HCT116 (cell line): ENCODE measurements at regions not wholly inside any gene's neighbourhood (a gene's known extent, or its start where the extent isn't known, plus 50 kb on each side); places are given as distances from the start of the nearest gene placed in this dataset.

Experiments
- CEBPB ChIP-seq: IDR thresholded peaks from 2 replicates; pipeline ENCODE4 v1.6.1; 2012; ENCODE audit warnings: low read depth
- EZH2phosphoT487 ChIP-seq: fragments of 200-600 bp; IDR thresholded peaks from 2 replicates; pipeline ENCODE4 v1.6.1; 2018; ENCODE audit warnings: antibody characterized with exemption, borderline replicate concordance
- FOSL1 ChIP-seq: IDR thresholded peaks from 2 replicates; pipeline ENCODE4 v1.6.1; 2012; ENCODE audit warnings: low read depth
- JUND ChIP-seq: IDR thresholded peaks from 2 replicates; pipeline ENCODE4 v1.6.1; 2012
- POLR2A ChIP-seq: IDR thresholded peaks from 2 replicates; pipeline ENCODE4 v1.7.0; 2011; ENCODE audit warnings: borderline replicate concordance; ENCODE audit not compliant: insufficient read depth, insufficient read length; ENCODE audit errors: extremely low read depth
- POLR2AphosphoS5 ChIP-seq: IDR thresholded peaks from 2 replicates; pipeline ENCODE4 v1.6.1; 2011; ENCODE audit warnings: mild to moderate bottlenecking, low read depth, low read length, moderate library complexity
- SIN3A ChIP-seq: IDR thresholded peaks from 2 replicates; pipeline ENCODE4 v1.6.1; 2012; ENCODE audit warnings: low read depth
- SP1 ChIP-seq: IDR thresholded peaks from 2 replicates; pipeline ENCODE4 v1.6.1; 2012; ENCODE audit warnings: low read depth
- TF ChIP-seq, protein P1 (sequence below), 3 experiments: fragments of 200-600 bp in 1 of 3; sonication (generic) in 1 of 3; IDR thresholded peaks in 2 of 3; conservative IDR thresholded peaks in 1 of 3; 2 replicates each; pipeline ENCODE4 v1.5.1; 2012 to 2017; ENCODE audit warnings: low read depth in 2 of 3, low read length in 2 of 3, antibody characterized with exemption in 1 of 3, borderline replicate concordance in 1 of 3, control low read depth in 1 of 3, mild to moderate bottlenecking in 1 of 3, mixed read lengths in 1 of 3, mixed run types in 1 of 3, moderate library complexity in 1 of 3; ENCODE audit not compliant: insufficient read depth in 1 of 3
- TF ChIP-seq, protein P2 (sequence below): IDR thresholded peaks from 2 replicates; pipeline ENCODE4 v1.6.1; 2012

DNA sequence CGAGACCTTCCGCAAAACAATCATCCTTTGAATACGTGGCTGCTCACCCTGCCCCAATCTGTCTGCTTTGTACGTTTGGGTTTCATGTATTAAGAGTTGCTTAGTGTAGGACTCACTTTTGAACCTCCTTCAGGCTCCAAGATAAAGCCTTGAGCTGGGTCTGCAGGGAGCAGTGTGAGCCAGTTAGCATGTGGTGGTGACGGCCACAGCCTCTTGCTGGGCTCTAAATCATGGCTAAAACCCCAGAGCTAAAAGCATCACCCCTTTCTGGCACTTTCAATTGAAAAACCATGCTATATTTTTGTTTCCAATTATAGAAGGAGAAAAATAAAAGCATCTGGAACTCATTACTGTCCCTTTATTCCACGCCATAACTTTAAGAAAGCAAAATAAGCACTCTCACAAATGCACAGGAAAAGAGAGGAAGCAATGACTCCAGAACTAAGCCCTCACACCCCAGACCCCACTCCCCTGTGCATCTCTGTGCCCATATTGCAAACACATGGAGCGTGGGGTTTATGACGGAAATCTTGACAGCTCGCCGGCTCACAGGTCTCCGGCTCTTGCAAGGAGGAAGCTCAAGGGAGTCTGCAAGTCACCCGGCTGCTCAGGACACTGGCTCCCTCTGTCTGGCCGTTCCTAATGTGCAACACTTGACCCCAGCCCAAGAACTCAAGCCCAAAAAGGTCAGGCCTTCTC is 135.5 kb downstream of the MIS18A start:
- TF ChIP-seq POLR2A = no peak
- no peak for TF ChIP-seq EZH2phosphoT487
- no peak for TF ChIP-seq POLR2AphosphoS5
- TF ChIP-seq, protein P1, sequence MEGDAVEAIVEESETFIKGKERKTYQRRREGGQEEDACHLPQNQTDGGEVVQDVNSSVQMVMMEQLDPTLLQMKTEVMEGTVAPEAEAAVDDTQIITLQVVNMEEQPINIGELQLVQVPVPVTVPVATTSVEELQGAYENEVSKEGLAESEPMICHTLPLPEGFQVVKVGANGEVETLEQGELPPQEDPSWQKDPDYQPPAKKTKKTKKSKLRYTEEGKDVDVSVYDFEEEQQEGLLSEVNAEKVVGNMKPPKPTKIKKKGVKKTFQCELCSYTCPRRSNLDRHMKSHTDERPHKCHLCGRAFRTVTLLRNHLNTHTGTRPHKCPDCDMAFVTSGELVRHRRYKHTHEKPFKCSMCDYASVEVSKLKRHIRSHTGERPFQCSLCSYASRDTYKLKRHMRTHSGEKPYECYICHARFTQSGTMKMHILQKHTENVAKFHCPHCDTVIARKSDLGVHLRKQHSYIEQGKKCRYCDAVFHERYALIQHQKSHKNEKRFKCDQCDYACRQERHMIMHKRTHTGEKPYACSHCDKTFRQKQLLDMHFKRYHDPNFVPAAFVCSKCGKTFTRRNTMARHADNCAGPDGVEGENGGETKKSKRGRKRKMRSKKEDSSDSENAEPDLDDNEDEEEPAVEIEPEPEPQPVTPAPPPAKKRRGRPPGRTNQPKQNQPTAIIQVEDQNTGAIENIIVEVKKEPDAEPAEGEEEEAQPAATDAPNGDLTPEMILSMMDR (IDR thresholded peaks at IDR 0.05 in 2 of 3, conservative IDR thresholded peaks at IDR 0.05 in 1 of 3; ENCODE audit: borderline replicate concordance in 1 of 3, insufficient read depth in 1 of 3, low read depth in 2 of 3, low read length in 2 of 3) = no peak
- no peak for TF ChIP-seq SP1
- no peak for TF ChIP-seq SIN3A
- TF ChIP-seq, protein P2, sequence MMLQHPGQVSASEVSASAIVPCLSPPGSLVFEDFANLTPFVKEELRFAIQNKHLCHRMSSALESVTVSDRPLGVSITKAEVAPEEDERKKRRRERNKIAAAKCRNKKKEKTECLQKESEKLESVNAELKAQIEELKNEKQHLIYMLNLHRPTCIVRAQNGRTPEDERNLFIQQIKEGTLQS = no peak
- no peak for TF ChIP-seq JUND
- no peak for TF ChIP-seq CEBPB
- no peak for TF ChIP-seq FOSL1
